ENCODE measurements at regions not wholly inside any gene's neighbourhood (a gene's known extent, or its start where the extent isn't known, plus 50 kb on each side); places are given as distances from the start of the nearest gene placed in this dataset.
"Not testable (repeated sequence)": the region's sequence is repeated elsewhere in the genome, so short reads cannot be mapped to it uniquely, and the experiment has no call there.

DNA sequence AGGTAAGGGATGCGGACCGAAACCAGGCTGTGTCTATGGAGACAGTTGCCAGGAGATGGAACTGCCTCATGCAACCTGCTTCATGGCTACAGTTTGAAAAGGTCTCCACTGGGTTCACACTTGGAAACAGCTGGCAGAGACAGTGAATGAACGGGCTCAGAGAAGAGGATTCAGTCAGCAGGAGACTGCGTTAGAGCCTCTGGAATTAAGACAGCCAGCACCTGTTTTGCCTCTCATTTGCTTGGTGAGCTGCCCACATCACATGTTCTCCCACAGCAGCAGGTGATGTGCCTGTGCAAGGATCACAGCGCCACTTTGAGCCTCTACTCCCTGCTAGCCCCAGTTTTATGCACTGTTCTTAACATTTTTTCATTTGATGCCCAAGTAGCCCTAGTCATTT is 321.0 kb downstream of the PLPP3 start:
- DNase-seq (ENCODE audit: low read depth), result no peak
- in situ Hi-C loops (cut with HindIII; ENCODE audit: low pct_unique_long_range_greater_than_20kb, low sequenced_read_pairs), result no loop called here

DNA sequence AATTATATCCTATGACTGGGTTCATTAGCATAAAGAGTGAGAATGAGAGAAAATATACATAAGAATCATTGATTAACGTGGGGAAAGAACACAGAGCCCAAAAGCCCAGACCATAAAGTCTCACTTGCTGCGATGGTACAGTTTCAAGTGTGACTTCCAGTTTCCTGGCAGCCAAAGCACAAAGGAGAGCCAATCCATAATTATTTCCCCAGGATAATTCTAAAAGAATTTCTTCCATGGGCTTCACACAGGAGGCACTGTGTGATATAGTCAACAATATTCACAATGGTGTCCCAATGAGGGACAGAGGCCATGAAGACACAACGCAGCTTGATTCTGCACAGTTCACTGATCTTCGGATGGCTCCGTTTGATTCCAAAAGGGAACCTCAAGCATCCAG is 321.6 kb downstream of the PLPP3 start:
- no peak for DNase-seq (ENCODE audit: low read depth)
- in situ Hi-C loops (cut with HindIII; ENCODE audit: low pct_unique_long_range_greater_than_20kb, low sequenced_read_pairs), result no loop called here

DNA sequence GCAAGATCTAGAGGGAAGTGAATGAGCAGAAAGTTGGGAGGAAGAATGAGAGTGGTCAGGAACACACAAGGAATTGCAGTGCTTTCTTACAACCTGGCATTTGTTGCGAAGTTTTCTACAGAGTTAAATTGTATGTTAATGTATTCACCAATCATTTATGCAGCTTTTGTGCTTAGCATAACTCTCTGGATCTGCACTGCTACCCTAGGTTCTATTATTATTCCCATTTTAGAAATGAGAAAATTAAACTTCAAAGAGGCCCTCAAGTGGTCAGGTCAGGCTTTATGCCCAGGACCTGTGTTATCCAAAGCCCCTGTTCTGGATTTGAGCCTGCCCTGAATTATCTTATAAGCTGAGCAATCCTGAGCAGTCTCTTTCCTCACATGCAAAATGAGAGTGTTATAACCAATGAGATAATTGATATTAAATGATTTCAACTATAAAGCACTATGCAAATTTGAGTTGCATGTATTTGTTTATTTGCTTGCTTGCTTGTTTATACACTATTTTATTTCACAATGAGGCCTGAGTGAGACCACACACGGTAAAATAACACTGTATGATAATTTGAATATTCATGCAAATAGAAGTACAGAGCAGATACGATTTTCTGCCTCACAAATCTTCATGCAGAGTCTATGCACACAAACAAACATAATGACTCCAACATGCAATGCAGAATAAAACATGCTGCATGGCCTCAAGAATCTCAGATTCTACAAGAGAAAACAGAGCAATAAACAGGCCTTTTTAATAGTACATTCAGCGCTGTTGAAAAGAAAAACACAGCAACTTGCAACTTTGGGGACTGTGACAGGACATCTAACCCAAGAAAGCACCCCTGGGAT is 323.0 kb downstream of the PLPP3 start:
- no peak for DNase-seq (ENCODE audit: low read depth)
- in situ Hi-C loops (cut with HindIII; ENCODE audit: low pct_unique_long_range_greater_than_20kb, low sequenced_read_pairs), result no loop called here

DNA sequence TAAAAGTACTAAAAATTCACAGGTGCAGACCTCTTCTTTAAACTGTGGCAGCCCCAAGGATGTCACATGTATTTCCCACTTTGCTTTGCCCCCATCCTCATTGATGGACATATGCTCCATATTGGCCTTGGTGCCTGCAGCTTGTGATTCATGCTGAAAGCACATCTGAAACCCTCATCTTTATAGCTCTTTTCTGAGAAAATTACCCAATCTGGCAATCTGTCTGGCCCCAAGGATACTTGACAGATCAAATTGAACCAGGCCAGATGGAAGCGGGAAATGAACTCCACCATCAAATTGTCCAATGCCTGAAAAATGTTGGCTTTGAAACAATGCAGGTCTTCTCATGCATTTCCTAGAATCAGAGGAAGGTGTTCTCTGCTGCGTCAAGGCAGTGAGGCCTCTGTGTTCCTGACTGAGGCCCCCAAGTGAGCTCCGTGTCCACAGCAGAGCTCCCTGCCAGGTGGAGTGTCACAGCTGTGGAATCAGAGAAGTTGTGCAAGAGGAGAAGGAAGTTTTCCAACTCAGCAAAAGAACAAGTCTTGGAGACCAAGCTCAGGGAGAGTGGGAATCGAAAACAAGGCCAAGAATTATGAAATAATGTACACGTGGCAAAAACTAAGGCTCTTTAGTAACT is 323.7 kb downstream of the PLPP3 start:
- no peak for DNase-seq (ENCODE audit: low read depth)
- in situ Hi-C loops (cut with HindIII; ENCODE audit: low pct_unique_long_range_greater_than_20kb, low sequenced_read_pairs), result no loop called here

DNA sequence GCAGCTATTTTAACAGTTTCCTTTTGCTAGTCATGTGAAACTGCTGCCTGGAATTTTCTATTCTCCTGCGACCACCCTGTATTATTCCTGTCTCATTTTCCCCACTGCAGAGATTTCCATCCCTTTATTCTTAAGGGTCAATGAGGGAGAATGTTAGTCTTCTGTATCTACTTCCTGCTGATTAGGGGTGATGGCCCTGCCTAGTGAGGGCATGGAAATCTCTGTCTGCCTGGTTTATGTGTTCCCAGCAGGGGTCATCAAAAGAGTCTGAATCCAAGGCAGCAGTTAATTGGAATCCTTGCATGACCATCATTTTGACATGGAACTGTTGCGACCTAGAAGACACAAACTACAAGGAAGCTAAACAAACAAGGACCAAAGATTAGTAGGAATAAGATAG is 325.2 kb downstream of the PLPP3 start:
- in situ Hi-C loops (cut with HindIII; ENCODE audit: low pct_unique_long_range_greater_than_20kb, low sequenced_read_pairs), result no loop called here
- DNase-seq (ENCODE audit: low read depth), result no peak

DNA sequence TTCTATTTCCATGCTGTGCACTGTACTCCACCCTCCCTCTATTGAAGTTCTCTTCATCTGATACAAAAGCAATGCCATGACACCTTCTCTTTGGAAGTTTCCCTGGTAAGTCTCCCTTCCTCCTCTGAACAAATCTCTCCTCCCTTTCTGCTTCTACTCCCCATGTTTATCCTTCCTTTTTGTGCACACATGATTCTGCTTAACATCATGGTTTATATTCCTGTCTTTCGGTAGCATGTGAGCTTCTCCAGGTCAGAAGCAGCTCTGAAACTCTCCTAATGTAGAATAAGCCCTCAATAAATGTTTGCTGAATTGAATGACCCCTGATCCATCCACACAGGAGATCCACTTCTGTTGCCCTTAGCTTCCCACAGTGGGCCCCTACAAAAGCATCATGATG is 328.6 kb downstream of the PLPP3 start:
- DNase-seq (ENCODE audit: low read depth), result no peak
- in situ Hi-C loops (cut with HindIII; ENCODE audit: low pct_unique_long_range_greater_than_20kb, low sequenced_read_pairs), result no loop called here

DNA sequence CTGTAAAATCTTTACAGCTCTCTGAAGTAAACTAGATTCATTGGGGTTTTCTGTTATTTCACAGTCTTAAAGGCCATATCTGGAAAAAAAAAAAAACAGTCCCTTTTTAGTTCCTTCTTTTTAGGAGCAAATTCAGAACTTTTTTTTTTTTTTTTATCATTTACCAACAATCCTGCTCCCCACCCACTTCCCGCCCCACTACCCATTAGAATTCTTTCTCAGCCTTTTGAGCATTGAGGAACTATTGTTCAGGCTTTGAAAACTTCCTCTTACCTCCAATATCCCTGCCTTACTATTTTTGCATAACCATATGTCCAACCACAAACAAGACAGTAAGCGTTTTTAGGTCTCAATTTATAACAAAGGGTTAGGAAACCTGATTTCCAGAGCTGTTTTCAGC is 330.1 kb downstream of the PLPP3 start:
- in situ Hi-C loops (cut with HindIII; ENCODE audit: low pct_unique_long_range_greater_than_20kb, low sequenced_read_pairs), result no loop called here
- no peak for DNase-seq (ENCODE audit: low read depth)

DNA sequence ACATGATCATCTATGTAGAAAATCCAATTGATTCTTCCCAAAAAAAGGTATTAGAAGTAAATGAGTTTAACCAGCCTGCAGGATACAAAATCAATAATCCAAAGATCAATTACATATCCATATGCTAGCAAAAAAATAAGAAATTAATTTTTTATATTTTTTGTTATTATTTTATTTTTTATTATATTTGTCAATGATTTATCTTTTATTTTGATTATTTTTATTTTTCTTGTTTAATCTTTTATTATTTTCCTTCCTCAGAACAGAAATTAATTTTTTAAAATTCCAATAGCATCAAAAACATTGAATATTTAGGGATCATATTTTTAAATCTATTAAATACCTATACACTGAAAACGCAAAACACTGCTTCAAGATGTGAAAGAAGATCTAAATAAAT is 331.2 kb downstream of the PLPP3 start:
- DNase-seq (ENCODE audit: low read depth), result no peak

DNA sequence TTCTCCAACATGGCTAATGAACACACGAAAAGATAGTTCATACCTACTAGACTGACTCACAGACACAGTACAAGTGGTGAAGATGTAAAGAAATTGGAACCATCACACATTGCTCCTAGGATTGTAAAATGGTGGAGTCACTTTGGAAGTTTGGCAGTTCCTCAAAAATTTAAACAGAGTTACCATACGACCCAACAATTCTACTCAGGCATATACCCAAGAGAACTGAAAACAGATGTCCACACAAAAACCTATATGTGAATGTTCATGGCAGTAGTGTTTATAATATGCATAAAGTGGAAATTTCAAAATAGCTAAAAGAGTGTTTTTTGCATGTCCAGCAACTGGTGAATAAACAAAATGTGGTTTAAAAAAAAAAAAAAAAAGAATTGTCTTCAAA is 332.6 kb downstream of the PLPP3 start:
- in situ Hi-C loops (cut with HindIII; ENCODE audit: low pct_unique_long_range_greater_than_20kb, low sequenced_read_pairs); DNase-seq (ENCODE audit: low read depth): not testable (repeated sequence)

More for the DNA sequence above, 331.2 kb downstream of the PLPP3 start:
- in situ Hi-C loops (cut with HindIII; ENCODE audit: low pct_unique_long_range_greater_than_20kb, low sequenced_read_pairs), result no loop called here

DNA sequence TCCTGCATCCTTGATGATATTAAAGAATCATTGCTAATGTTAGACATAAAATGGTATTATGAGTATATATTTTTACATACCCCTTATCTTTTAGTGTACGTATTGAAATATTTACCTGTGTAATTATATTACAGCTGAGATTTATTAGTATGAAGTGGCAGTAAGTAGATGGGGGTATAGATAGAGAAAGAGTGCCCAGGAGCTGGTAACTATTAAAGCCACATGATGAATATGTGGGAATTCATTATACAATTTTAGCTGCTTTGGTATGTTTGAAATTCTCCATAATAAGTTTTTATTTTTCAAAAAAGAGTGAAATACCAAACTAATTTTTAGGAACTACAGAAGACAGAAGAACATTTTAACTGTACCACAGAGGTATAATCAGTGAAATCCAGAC is 339.0 kb downstream of the PLPP3 start:
- in situ Hi-C loops (cut with HindIII; ENCODE audit: low pct_unique_long_range_greater_than_20kb, low sequenced_read_pairs), result no loop called here
- no peak for DNase-seq (ENCODE audit: low read depth)

DNA sequence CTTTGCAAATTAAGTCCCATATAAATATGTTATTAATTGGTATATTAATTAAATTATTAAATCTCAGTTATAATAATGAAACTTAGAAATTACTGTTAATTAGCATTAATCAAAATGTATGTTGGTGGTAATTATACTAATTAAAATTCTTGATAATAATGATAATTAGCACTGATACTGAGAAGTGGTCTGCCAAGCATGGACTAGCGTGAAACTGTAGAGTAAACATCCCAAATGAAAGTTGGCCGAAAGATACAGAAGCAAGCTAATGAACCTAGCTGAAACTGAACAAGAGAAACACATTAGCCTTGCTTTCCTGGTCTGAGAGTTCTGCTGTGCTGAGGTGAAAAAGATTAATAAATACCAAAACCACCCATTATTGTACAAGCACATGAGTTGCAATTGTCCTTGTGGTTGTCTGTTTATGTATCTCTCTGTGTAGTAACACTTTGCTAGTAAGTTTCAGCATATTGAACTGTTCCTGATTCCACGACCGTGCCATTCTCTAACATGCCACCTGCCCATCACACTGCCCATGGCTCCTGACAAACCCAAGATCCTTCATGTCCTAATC is 341.8 kb downstream of the PLPP3 start:
- in situ Hi-C loops (cut with HindIII; ENCODE audit: low pct_unique_long_range_greater_than_20kb, low sequenced_read_pairs), result no loop called here
- no peak for DNase-seq (ENCODE audit: low read depth)

DNA sequence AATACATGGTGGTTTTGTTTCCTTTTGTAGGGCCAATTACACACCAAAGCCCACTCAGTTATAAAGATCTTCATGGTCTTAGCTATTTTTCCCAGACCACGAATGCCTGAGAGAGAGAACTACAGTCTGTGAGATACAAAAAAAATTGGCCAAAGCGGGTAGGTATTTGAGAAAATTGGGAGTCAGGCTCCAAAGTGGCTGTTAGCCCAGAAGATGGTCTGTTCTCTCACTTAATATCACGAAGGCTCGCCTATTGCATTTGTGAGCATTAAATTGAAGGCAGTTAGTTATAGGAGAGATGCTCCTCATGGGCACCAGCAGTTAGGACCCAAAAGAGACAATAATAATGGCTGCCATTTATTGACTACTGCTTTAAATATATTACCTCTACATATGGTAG is 342.7 kb downstream of the PLPP3 start:
- DNase-seq (ENCODE audit: low read depth), result no peak
- in situ Hi-C loops (cut with HindIII; ENCODE audit: low pct_unique_long_range_greater_than_20kb, low sequenced_read_pairs), result no loop called here

DNA sequence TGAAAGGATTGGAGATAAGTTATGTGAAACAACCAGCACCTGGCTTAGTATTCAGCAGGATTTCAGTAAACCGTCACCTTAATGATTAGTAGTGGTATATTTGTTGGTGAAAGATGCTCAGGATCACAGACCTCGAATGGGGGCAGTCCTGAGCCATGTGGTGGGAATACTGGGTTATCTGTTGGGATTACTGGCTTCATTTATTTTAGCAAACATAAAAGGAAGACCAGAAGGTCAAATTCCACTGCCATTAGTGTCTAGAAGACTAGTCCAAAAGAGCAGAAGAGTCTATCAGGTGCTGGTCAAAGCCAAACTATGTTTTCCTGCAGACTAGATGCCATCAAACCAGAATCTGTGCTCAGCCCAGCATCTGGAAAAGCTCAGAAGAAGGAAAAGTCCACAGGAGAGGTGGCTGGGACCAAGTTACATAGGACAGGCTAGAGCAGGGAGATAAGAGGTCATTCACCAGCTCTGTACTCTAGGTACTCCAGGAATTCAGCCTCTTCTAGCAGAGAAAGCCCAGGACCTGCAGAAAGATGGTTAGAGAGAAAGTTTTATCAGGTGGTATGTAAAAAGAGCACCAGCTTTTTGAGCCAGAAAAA is 343.4 kb downstream of the PLPP3 start:
- in situ Hi-C loops (cut with HindIII; ENCODE audit: low pct_unique_long_range_greater_than_20kb, low sequenced_read_pairs), result no loop called here
- DNase-seq (ENCODE audit: low read depth), result no peak

DNA sequence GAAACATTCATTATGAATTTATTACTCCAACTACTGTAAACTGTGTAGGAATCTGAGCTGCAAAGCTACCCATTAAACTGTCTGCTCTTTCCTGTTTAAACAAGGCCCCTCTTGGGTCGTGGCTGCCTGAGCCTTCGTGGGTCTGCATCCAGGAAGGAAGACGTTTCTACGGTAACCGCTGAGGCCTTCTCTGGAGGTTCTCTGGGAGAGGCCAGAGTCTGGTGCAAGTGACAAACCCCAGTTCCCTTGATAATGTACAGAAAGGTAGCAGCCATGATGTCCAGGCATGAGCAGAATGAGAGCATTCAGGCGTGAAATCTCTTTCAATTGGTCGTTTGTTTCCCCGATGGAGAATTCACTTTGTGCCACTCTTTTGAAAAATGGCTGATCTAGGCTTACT is 350.2 kb downstream of the PLPP3 start:
- in situ Hi-C loops (cut with HindIII; ENCODE audit: low pct_unique_long_range_greater_than_20kb, low sequenced_read_pairs), result no loop called here
- no peak for DNase-seq (ENCODE audit: low read depth)

DNA sequence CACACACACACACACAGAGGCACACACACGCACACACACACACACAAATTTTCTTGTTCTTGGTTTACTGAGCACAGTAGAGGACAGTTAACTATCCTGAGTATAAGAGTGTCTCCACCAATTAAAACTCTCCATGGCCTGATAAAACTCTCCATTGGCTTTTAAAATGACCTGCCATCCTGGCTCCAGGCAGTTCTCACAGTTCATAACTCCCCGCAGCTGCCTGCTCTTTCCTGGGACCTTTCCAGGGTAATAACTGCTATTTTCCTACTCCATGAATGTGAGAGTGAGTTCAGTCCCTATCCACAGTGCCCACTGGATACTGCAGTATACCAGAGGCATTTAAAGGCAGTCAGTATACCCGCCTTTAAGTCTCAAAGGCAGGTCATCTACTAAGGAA is 351.5 kb downstream of the PLPP3 start:
- no peak for DNase-seq (ENCODE audit: low read depth)
- in situ Hi-C loops (cut with HindIII; ENCODE audit: low pct_unique_long_range_greater_than_20kb, low sequenced_read_pairs), result no loop called here

DNA sequence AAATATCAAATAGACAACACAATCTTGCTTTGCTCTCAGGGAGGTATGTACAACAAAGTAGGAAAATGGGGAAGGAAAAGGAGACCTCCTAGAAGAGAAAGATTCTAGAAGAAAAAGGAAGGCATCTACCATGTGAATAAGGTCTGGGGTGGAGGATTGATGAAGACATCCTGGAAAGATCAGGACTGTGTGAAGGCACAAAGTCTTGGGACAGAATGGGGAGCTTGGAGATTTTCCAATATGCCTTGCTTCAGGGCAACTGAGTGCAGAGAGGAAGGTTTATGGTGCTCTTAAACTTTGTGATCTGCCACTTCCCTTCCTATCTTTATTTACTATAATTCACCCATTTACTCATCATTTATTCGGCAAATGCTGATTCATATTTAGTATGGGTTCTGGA is 352.0 kb downstream of the PLPP3 start:
- in situ Hi-C loops (cut with HindIII; ENCODE audit: low pct_unique_long_range_greater_than_20kb, low sequenced_read_pairs), result no loop called here
- no peak for DNase-seq (ENCODE audit: low read depth)

DNA sequence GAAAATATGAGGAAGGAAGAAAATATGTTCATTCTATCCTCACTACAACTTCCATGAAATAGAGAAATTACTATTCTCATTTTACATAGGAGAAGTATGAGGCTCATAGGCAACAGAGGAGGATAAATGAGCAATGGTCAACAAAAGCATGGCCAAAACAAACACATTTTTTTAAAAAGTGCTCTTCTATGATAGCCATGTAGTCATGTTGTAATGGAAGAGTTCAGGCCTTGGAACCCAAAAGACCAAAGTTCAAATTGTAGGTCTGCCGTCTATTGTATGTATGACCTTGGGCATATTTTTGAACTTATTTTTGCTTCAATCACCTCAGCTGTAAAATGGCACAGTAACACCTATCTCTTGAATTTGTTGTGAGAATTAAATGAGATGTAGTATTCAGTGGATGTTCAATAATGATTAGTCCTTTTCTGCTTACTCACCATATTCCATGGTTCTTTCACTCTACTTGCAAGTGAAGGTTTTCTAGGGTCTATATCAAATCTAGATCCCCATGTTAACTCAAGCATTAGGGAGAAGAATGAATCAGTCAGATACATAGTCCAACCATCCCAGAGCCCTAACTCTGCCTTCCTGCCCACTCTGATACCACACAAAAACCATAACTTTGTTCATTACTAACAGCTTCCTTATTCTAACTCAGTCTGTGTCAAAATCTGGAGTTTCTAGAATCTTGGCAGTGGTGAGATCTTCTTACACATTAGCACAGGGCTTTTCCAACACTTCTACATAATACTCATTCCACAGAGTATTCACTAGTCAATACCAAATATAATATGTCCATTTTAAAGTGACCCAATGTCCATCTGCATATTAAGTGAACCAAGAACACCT is 353.2 kb downstream of the PLPP3 start:
- in situ Hi-C loops (cut with HindIII; ENCODE audit: low pct_unique_long_range_greater_than_20kb, low sequenced_read_pairs), result no loop called here
- no peak for DNase-seq (ENCODE audit: low read depth)

DNA sequence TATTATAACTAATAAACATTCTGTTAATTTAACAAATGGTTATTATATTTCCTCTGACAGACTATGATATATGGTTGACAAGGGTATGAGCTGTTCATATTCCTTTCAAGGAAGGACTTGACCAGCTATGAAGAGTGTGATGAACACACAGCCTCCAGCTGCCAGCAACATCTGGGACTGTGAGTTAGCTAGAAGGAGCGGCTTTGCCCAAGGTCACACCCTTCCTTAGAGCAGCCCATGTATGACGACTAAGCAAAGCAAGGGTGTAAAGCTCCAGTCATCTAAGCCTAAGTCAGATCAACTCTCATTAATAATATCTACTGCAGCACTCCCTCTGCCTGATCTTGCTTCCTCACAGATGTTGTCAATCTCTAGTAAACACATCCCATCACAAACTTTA is 355.4 kb downstream of the PLPP3 start:
- in situ Hi-C loops (cut with HindIII; ENCODE audit: low pct_unique_long_range_greater_than_20kb, low sequenced_read_pairs), result no loop called here
- DNase-seq (ENCODE audit: low read depth), result no peak
